WERI-Rb-1 (cell line): ENCODE measurements at regions not wholly inside any gene's neighbourhood (a gene's known extent, or its start where the extent isn't known, plus 50 kb on each side); places are given as distances from the start of the nearest gene placed in this dataset.

Experiments used
- DNase-seq: peaks from one replicate; pipeline ENCODE4 v3.0.0-alpha.2; 2020
- H3K27ac ChIP-seq: fragments of 250-450 bp; sonication (Bioruptor Pico); 2 replicates; pipeline ENCODE4 v1.5.1; 2020; ENCODE audit warnings: mild to moderate bottlenecking, moderate library complexity
- H3K27me3 ChIP-seq: fragments of 250-450 bp; sonication (Bioruptor Pico); 2 replicates; pipeline ENCODE4 v1.5.1; 2021; ENCODE audit warnings: mild to moderate bottlenecking, low read depth, moderate library complexity; ENCODE audit not compliant: insufficient read depth, severe bottlenecking
- H3K36me3 ChIP-seq: fragments of 250-450 bp; sonication (Bioruptor Pico); 2 replicates; pipeline ENCODE4 v1.5.1; 2020; ENCODE audit warnings: mild to moderate bottlenecking, moderate library complexity
- H3K4me3 ChIP-seq: 2 replicates; pipeline ENCODE4 v1.5.1; 2011; ENCODE audit warnings: low read depth, mild to moderate bottlenecking, control low read depth, low read length
- H3K9me3 ChIP-seq: fragments of 250-450 bp; sonication (Bioruptor Pico); 2 replicates; pipeline ENCODE4 v1.5.1; 2021; ENCODE audit warnings: mild to moderate bottlenecking, moderate library complexity; ENCODE audit not compliant: severe bottlenecking
- CTCF ChIP-seq: IDR thresholded peaks from 2 replicates; pipeline ENCODE4 v1.5.1; 2011; ENCODE audit warnings: low read depth, mild to moderate bottlenecking, control low read depth, inconsistent platforms, low read length

DNA sequence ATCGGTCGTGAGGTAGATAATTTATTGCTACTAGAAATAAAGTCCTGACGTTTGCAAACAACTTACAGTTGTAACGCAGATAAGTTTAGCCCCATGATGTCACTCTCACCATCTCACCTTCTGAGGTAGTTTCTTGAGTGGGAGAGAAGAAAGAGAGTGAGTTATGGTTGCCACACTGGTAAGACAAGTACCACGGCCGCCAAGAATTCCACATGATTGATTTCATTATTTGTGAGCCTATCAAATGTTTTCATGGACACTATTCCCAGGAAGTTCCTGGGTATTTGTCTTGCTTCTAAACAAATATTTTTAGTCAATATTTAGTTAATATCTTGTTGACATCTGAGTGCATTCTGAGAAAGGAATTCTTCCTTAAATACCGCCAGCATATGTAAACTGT is 339.4 kb upstream of the KIAA1217 start:
- TF ChIP-seq CTCF, result no peak
- no peak for DNase-seq
- H3K9me3 ChIP-seq, result no peaks in the 10 kb centered on the region
- no peak overlapping the region for H3K27ac ChIP-seq
- no peak overlapping the region for H3K4me3 ChIP-seq
- no peaks in the 10 kb centered on the region for H3K27me3 ChIP-seq
- H3K36me3 ChIP-seq, result no peaks in the 10 kb centered on the region

DNA sequence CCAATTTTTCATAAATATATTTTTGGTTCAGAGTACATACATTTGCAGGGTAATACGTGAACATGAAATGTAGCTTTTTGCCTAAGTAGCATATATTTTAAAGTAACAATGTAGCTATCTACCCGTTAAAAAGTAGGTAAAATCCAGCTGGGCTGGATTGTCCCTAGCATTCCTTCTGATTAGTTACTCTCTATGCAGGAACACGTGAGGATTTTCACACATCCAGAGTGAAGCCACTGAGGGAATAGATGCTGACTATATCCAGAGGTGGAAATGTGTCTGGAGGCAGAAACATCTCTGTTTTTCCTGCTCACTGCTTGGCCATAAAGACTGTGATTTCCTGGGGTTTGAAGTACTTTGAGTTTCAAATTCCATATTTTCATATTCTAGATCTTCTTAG is 338.9 kb upstream of the KIAA1217 start:
- no peak for DNase-seq
- no peaks in the 10 kb centered on the region for H3K36me3 ChIP-seq
- no peaks in the 10 kb centered on the region for H3K27me3 ChIP-seq
- TF ChIP-seq CTCF, result no peak
- H3K9me3 ChIP-seq, result no peaks in the 10 kb centered on the region
- no peak overlapping the region for H3K4me3 ChIP-seq
- H3K27ac ChIP-seq, result no peak overlapping the region

GRCh38 chr10:23870651-23871610 is 338.0 kb upstream of the KIAA1217 start:
- no peaks in the 10 kb centered on the region for H3K9me3 ChIP-seq
- H3K27ac ChIP-seq, result no peak overlapping the region
- no peaks in the 10 kb centered on the region for H3K36me3 ChIP-seq
- no peaks in the 10 kb centered on the region for H3K27me3 ChIP-seq
- no peak for TF ChIP-seq CTCF
- DNase-seq, result no peak
- H3K4me3 ChIP-seq, result no peak overlapping the region

GRCh38 chr10:23872290-23872689 is 336.6 kb upstream of the KIAA1217 start:
- no peaks in the 10 kb centered on the region for H3K27me3 ChIP-seq
- no peak overlapping the region for H3K27ac ChIP-seq
- H3K9me3 ChIP-seq, result no peaks in the 10 kb centered on the region
- no peak for DNase-seq
- no peak overlapping the region for H3K4me3 ChIP-seq
- H3K36me3 ChIP-seq, result no peaks in the 10 kb centered on the region
- no peak for TF ChIP-seq CTCF

DNA sequence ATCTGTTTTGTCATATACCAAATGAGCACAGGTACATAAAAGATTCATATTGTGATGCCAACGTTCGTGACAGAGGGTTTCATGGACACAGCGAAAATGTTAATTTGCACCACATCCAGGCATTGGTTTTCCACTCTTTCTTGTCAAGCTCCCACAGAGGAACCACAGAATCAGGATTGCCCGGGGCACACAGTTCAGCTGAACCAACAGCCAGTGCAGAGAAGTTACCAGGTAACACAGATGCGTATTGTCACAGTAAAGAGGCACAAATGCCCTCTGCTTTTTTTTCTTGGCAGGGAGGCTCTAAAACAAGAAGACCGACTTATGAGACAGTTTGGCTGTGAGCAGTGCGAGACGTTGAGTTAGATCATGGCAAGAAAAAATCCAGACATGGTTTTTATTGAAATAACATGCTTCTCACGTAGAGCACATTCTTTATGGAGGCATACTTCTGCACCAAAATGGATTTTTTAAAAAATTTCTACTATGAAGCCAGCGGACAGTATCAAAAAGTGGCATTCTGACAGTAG is 331.1 kb upstream of the KIAA1217 start:
- no peak for DNase-seq
- Histone ChIP-seq H3K9me3 (no peaks in the 10 kb centered on the region), H3K27ac (no peak overlapping the region), H3K4me3 (no peak overlapping the region), H3K36me3 (no peaks in the 10 kb centered on the region), H3K27me3 (no peaks in the 10 kb centered on the region)
- no peak for TF ChIP-seq CTCF
